ENCODE measurements at regions not wholly inside any gene's neighbourhood (a gene's known extent, or its start where the extent isn't known, plus 50 kb on each side); places are given as distances from the start of the nearest gene placed in this dataset.
"Not testable (repeated sequence)": the region's sequence is repeated elsewhere in the genome, so short reads cannot be mapped to it uniquely, and the experiment has no call there.

DNA sequence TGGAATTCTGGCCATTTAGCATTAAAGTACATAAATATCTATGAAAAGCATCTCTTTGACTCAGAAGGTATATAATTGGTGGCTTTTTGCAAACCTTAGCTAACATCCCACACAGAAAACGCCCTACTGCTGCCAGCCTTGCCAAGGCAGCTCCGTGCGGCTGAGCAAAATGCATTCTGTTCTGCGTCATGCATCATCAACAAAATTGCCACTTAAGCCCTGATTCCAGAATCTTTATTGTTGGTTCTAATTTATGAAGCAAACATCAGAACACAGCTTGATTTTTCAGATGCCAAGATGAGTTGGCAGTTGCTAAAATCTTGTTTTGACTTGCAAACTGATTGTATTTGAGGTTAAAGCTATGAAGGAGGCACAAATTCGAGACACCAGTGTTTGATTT, 314.9 kb upstream of the DEPDC1 start:
- TF ChIP-seq, protein P1, sequence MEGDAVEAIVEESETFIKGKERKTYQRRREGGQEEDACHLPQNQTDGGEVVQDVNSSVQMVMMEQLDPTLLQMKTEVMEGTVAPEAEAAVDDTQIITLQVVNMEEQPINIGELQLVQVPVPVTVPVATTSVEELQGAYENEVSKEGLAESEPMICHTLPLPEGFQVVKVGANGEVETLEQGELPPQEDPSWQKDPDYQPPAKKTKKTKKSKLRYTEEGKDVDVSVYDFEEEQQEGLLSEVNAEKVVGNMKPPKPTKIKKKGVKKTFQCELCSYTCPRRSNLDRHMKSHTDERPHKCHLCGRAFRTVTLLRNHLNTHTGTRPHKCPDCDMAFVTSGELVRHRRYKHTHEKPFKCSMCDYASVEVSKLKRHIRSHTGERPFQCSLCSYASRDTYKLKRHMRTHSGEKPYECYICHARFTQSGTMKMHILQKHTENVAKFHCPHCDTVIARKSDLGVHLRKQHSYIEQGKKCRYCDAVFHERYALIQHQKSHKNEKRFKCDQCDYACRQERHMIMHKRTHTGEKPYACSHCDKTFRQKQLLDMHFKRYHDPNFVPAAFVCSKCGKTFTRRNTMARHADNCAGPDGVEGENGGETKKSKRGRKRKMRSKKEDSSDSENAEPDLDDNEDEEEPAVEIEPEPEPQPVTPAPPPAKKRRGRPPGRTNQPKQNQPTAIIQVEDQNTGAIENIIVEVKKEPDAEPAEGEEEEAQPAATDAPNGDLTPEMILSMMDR (IDR thresholded peaks at IDR 0.05; ENCODE audit: insufficient read depth, missing control alignments) = no peak
- no peak for FAIRE-seq
- no peak for DNase-seq (ENCODE audit: insufficient read length, low spot score)

DNA sequence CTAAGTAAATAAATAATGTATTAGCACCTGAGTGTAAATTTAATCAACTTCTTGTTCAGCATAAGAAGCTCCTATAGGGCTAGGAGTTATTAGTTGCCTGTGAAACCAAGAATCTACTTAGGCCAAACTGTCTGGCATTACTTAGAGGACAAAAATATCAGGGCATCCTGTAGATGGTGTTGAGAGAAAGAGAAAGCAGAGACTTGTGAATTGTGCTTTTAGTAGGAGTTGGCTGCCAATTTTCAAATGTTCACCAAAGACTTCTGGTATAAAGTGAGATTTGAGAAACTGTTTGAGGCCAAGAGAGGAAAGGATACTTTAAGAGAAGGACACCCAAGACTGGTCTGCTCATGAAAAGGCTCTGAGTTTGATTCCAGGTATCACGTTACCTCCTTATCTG, 315.5 kb upstream of the DEPDC1 start:
- TF ChIP-seq, protein P1 (IDR thresholded peaks at IDR 0.05; ENCODE audit: insufficient read depth, missing control alignments) = no peak
- DNase-seq (ENCODE audit: insufficient read length, low spot score) (no peak), FAIRE-seq (no peak)

DNA sequence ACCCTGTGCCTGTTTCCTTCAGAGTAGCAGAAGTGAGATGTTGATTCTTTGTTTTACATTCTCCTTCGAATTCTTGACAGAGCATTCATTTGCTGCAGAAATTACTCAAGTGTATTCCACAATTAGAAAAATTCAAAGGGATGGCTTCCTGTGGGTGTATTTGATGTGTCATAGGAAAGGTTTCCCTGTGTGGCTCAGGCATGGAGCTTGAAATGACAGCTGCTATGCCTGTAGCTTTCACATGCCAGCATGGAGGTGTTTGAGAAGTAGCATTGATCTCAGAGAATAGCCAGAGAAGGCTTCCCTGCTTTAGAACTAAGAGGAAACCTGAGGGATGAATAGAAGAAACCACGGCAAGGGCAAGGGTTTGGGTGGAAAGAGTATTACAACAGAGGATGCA, 317.2 kb upstream of the DEPDC1 start:
- no peak for FAIRE-seq
- TF ChIP-seq, protein P1 (IDR thresholded peaks at IDR 0.05; ENCODE audit: insufficient read depth, missing control alignments) = no peak
- DNase-seq (ENCODE audit: insufficient read length, low spot score) = no peak

DNA sequence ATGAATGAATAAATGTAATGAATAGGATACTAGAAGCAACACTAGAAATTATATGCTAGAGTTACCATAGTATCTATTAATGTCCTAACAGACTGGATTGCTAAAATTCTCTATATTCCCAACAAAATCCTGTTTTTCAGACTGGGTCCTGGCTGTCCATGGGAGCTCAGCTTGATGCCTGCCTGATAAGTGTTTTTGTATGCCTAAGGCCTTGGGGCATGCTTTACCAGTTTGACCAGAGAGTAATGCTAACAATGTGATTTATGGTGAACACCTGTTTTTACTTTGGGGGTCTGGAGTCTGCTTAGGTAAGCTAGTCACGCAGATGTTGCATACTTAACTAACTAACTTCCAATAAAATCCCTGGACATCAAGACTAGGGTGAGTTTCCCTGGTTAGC, 318.8 kb upstream of the DEPDC1 start:
- FAIRE-seq (no peak), DNase-seq (ENCODE audit: insufficient read length, low spot score) (no peak)
- TF ChIP-seq, protein P1 (IDR thresholded peaks at IDR 0.05; ENCODE audit: insufficient read depth, missing control alignments) = no peak

DNA sequence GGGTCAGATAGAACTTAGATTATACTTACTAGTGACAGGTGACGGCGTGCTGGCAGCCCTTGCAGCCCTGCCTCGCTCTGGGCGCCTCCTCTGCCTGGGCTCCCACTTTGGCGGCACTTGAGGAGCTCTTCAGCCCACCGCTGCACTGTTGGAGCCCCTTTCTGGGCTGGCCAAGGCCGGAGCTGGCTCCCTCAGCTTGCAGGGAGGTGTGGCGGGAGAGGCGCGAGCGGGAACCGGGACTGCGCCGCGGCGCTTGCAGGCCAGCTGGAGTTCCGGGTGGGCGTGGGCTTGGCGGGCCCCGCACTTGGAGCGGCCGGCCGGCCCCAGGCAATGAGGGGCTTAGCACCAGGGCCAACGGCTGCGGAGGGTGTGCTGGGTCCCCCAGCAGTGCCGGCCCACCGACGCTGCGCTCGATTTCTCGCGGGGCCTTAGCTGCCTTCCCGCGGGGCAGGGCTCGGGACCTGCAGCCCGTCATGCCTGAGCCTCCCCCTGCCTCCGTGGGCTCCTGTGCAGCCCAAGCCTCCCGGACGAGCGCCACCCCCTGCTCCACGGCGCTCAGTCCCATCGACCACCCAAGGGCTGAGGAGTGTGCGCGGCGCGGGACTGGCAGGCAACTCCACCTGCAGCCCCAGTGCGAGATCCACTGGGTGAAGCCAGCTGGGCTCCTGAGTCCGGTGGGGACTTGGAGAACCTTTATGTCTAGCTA, 320.8 kb upstream of the DEPDC1 start:
- DNase-seq (ENCODE audit: insufficient read length, low spot score); FAIRE-seq: not testable (repeated sequence)

DNA sequence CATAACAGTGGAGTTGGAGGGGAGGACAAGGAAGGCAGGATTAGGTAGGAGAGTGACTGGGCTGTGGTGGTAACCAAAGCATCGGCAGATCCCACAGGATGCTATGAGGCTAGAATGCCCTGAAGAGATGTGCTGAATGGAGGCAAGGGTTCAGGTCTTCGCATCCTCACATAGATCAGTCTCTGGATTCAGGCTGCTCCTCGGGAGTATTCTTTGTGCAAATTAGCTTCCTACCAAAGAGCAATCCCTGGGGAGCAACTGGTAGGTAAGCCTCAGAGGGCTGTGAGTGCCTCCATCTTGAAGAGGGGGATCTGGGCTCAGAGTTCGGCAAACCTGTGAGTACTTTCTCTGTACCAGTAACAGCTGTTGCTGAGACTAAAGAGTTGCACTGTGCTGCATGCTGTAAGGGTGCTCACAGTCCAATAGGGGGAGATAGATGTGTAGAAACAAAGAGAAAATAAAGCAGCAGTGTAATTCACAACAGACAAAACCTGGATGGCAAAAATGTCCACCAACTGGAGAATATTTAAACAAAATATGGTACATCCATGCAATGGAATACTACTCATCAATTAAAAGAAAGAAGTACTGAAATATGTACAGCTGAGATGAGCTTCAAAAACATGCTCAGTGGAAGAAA, 322.4 kb upstream of the DEPDC1 start:
- DNase-seq (ENCODE audit: insufficient read length, low spot score) (no peak), FAIRE-seq (no peak)
- TF ChIP-seq, protein P1 (IDR thresholded peaks at IDR 0.05; ENCODE audit: insufficient read depth, missing control alignments) = peak; percentile 65

DNA sequence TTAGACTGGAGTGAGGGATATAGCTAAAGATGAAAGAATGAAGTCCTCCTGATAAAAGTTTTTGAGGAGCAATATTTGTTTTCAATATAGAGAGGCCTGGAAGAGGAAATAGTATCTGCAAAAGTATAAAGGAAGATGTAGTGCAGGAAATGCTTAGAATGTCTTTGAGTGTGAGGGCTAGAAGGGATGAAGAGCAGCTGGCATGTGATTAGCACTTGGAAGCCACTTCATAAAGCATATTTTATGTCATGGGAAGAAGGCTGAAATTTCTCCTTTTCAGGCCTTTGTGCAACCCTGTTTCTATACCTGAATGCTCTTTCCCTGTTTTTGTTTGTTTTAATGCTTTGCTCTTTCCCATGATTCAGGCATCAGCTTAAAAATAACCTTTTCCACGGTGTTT, 323.3 kb upstream of the DEPDC1 start:
- FAIRE-seq = no peak
- DNase-seq (ENCODE audit: insufficient read length, low spot score) = no peak
- TF ChIP-seq, protein P1 (IDR thresholded peaks at IDR 0.05; ENCODE audit: insufficient read depth, missing control alignments) = no peak

All from D721Med (cell line).